NCI-H446 treated with DMSO at 0.1 percent for 48 hours (cell line): ENCODE measurements at regions not wholly inside any gene's neighbourhood (a gene's known extent, or its start where the extent isn't known, plus 50 kb on each side); places are given as distances from the start of the nearest gene placed in this dataset.

Experiments used
- DNase-seq: peaks from one replicate; lab custom pipeline; 2025; lab: John Stamatoyannopoulos, UW

DNA sequence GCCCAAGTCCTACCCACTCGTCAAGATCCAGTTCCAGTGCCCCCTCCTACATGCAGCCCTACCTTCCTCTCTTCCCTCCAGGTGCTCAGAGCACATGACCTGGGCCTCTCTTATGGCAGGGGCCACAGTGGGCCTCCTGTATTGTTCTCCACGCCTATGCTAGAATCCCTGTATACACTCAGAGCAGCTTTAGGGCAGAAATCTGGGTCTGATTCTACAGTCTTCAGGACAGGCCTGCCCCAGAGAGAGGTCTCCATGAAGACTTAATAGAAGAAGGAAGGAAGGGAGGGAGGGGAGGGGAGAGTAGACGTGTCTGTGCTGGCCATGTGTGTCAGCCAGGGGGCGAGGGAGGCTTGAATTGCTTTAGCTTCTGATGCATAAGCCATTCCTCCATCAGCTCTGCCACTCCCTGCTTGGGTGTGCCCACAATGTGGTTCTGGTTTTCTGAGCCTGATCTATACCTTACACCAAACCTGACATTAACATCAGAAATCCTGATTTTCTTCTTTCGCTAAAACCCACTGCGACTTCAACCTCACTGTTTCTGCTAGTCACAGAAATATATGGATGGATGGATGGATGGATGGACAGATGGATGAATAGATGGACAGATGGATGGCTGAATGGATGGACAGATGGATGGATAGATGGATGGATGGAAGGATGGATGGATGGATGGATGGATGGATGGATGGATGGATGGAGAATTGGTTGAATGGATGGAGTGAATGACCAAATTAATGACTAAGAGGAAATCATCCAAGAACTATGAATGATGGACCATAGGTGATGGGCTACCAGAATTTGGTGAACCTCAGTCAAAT is 56.6 kb upstream of the PRDM11 start:
- DNase-seq: no peak

- DNase-seq: no peak
Observed at GRCh38 chr11:45090607-45091006, 55.8 kb upstream of the PRDM11 start.

GRCh38 chr11:45091563-45092403 is 54.7 kb upstream of the PRDM11 start:
- no peak for DNase-seq

DNA sequence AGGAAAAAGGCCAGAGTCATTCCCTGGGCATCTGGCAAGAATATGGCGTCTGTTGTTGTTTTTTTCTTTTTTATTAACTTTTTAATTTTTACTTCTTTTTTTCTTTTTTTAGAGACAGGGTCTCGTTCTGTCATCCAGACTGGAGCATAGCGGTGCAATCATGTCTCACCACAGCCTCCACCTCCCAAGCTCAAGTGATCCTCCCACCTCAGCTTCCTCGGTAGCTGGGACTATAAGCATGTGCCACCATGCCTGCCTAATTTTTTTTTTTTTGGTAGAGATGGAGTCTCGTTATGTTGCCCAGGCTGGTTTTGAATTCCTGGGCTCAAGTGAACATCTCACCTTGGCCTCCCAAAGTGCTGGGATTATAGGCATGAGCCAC is 54.0 kb upstream of the PRDM11 start:
- no peak for DNase-seq

- no peak for DNase-seq
Observed at GRCh38 chr11:45092901-45093760, 53.3 kb upstream of the PRDM11 start.

DNA sequence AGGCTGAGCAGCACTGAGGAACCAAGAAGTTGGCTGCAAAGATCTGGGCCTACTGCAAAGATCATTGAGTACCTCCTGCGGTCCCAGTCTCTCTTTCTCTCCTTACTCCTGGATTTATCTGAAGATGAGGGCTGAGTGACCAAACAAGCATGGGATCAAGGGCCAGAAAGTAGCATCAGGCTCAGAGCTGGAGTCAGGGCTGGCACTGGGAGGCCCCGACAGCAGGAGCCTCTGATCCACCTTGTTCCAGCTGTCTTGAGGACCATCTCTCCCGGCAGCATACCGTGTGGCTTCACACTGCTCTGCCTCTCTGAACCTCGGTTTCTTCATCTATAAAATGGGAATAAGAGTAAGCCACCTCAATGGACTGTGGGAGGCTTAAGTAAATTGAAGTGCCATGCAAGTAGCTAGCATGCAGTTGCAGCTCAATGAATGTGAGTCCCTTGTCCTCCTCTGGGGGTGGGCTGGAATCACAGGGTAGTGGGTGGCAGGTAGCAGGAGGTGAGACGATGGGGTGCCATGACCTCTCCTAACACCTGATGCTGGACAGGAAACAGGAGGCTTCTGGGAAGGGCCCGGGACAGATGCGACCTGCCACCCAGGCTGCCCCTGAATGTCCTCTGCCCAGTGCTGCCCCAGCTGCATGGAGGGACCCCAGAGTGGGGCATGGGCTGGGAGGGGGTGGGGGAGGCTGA is 52.5 kb upstream of the PRDM11 start:
- DNase-seq: no peak

DNA sequence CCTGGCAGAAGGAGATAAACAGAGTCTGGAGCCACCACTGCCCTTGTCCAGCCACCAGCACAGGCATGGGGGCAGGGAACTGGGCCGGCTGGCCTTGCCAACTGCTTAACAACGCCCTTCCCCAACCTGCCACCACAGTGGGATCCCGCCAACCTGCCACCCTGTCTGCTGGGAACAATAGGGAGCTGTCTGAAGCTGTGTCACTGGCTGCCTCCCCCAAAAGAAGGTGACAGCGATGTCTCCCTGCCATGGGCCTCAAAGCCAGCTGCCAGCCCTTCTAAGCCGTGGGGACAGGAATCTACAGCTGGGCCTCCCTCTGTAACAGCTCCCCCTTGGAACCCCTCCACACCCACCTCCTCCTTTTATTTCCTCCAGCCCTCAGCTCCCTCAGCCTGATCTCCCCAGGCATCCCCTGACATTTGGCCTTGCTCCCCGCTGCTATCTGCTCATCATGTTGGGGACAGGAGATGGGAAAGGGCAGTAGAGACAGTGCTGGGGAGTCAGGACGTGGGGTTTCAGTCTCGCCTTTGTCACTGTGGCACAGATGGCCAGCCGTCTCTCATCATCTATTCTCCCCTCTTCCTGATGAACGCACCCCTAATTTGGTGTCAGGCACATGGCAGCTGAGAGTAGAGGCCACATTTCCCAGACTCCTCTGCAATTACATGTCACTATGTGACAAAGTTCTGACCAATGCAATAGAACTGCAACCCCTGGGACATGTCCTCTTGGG is 51.3 kb upstream of the PRDM11 start:
- no peak for DNase-seq

GRCh38 chr11:45095691-45096010 is 50.8 kb upstream of the PRDM11 start:
- DNase-seq: no peak

- peak; percentile 30 for DNase-seq
Observed at GRCh38 chr11:45096636-45097035, 49.8 kb upstream of the PRDM11 start.
